Activated T-cell treated with anti-CD3 and anti-CD28 coated beads for 48 hours (primary cell): ENCODE measurements at regions not wholly inside any gene's neighbourhood (a gene's known extent, or its start where the extent isn't known, plus 50 kb on each side); places are given as distances from the start of the nearest gene placed in this dataset.
A peak's percentile ranks its signal among the peaks of the same experiment; 100 is the strongest.
"Not testable (repeated sequence)": the region's sequence is repeated elsewhere in the genome, so short reads cannot be mapped to it uniquely, and the experiment has no call there.

ENCODE experiments used
- DNase-seq: peaks from one replicate; pipeline ENCODE4 v3.0.0-alpha.2; 2020; ENCODE audit warnings: low read depth

- DNase-seq: no peak
These were observed 162.2 kb upstream of the GPR101 start for GRCh38 chrX:137195991-137196390.

GRCh38 chrX:137195296-137195695 lies 161.5 kb upstream of the GPR101 start:
- no peak for DNase-seq

DNA sequence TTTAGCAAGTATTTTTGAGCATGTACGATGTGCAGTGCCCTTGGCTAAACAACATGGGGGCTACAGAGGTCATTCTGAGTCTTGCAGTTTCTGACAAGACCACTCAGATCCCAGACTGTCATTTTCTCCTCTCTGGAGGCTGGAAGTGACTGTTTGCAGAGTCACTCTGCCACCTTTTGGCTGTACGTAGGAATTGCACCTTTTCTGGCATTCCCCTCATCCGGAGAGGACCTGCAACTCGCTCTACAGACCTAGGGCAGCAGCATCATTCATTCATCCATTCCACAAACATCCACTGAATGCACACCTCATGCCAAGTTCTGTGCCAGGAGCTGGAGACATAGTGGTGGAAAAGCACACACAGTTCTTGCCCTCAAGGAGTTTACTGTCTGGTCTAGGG lies 160.4 kb upstream of the GPR101 start:
- DNase-seq: peak; percentile 5

DNA sequence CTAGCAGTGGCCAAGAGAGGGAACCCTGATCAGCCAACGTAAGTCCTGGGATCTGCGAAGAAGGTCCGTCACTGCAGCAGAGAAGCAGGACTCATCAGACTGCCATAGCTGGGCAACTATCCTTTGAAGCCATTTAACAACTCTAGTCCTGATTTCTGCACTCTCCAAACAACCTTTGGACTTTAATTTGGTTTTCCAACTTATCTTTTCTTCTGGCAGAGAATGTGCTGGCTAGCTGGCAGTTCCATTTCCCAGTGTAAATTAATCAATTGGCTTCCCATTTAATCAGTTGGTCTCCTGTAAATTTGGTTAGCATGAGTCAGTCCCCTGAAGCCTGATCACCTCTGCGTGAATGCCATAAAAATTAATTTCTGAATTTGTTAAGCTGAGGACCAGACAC lies 153.7 kb upstream of the GPR101 start:
- no peak for DNase-seq

GRCh38 chrX:137178392-137178791 lies 144.6 kb upstream of the GPR101 start:
- DNase-seq: no peak

DNA sequence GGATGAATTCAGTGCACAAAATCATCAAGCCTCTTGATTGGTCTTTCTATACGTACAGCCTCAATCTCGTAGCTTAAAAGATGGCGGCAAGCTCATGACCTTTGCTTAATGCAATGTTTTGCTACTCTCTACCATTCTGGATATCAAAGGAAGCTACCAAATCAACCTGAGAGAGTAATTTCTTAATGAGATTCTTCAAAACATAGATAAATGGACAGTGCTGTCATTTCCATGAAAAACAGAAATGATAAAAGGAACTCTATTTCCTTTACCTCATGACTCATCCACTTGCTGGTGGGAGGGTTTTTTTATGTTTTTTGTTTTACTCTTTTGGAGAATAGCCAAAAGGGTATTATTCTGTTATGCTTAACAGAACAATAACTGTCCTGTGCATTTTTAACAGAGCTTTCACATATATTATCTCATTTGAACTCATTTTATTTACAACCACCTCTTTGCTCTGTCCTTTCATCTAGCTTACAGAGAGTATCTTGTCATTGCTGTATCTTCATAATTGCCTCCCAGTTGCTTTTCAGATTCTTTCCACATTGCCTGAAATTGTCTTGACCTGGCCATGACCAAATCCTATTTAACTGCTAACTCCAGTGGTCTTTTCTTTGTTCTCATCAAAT lies 138.6 kb upstream of the GPR101 start:
- DNase-seq: no peak

DNA sequence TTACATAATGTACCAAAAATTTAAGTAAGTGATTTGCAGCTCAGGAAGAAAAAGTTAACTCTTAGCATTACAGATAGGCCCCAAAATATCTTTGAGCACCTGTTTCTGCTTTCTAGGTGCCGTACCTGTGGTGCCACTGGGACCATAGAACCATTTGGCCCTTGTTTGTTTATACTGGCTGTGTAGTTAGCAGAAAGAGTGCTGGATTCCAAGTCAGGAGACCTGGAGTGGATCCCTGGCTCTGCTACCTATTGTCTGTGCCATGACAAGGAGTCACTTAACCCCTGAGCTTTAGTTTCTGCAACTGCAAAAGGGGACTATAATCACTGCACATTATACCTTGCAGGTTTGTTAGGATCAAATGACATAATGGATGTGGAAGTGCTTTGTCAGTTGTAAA lies 137.8 kb upstream of the GPR101 start:
- DNase-seq: no peak

GRCh38 chrX:137166591-137166990 lies 132.8 kb upstream of the GPR101 start:
- no peak for DNase-seq

DNA sequence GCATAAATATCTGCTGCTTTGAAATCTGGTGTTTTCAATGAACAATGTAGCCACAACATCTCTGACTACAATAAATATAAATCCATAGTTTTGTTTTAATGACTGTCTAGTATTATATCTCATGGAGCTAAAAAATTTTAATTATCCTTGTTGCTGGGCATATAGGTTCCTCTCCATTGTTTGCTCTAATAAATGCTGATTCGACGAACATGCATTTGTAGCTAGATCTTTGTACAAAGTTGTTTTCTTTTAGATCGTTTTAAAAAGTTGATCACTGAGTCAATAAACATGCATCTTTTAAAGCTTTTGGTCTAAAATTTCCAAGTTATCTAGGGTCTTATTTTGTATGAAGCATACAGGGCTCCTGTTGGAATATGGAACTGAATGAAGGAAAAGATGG lies 130.5 kb upstream of the GPR101 start:
- DNase-seq: no peak

DNA sequence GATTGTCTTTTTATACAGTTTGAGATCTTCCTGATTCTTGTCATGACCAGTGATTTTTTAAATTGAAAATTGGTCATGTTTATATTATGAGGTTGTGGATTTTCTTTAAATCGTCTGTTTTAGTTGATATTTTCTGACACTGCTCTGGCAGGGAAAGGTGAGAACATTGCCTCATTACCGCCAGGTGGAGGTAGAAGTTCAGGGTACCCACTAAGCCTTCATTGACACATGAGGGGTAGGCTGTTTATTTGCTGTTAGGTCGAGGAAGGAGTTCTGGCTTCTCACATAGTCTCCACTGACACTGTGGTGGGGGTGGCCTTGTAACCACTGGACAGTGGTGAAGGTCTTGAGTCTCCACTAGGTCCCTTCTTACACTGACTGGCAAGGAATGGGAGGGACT lies 117.6 kb upstream of the GPR101 start:
- no peak for DNase-seq

- DNase-seq: no peak
These were observed 110.1 kb upstream of the GPR101 start for GRCh38 chrX:137143864-137144263.

- DNase-seq: not testable (repeated sequence)
These were observed 88.9 kb upstream of the GPR101 start for GRCh38 chrX:137122651-137123050.

DNA sequence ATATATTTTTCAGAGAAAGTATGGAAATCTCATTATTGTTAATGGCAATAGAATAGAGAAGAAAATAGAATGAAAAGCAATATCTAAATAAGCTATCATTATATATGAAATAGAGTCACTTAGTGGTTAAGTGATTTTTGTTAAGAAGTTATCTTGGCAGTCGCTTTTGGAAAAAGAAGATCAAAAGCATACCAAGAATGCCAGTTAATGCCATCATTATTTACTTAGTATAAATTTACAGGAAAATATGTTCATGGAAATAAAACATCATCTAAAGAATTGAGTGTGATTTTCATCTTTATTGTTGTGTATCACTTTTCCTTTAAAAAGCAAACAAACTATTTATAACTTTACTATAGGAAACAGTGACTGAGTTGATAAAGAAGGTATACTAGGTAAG lies 85.3 kb upstream of the GPR101 start:
- DNase-seq: no peak

- no peak for DNase-seq
These were observed 84.7 kb upstream of the GPR101 start for GRCh38 chrX:137118536-137118935.

- DNase-seq: no peak
These were observed 84.3 kb upstream of the GPR101 start for GRCh38 chrX:137118136-137118535.

DNA sequence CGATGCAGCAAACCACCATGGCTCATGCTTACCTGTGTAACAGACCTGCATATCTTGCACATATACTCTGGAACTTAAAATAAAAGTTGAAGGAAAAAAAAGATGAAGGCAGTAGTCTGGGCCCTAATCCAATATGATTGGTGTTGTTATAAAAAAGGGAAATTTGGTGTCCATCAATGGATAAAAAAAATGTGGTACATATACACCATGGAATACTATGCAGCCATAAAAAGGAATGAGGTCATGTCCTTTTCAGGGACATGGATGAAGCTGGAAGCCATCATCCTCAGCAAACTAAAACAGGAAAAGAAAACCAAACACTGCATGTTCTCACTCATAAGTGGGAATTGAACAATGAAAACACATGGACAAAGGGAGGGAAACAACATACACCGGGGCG lies 74.1 kb upstream of the GPR101 start:
- not testable (repeated sequence) for DNase-seq

DNA sequence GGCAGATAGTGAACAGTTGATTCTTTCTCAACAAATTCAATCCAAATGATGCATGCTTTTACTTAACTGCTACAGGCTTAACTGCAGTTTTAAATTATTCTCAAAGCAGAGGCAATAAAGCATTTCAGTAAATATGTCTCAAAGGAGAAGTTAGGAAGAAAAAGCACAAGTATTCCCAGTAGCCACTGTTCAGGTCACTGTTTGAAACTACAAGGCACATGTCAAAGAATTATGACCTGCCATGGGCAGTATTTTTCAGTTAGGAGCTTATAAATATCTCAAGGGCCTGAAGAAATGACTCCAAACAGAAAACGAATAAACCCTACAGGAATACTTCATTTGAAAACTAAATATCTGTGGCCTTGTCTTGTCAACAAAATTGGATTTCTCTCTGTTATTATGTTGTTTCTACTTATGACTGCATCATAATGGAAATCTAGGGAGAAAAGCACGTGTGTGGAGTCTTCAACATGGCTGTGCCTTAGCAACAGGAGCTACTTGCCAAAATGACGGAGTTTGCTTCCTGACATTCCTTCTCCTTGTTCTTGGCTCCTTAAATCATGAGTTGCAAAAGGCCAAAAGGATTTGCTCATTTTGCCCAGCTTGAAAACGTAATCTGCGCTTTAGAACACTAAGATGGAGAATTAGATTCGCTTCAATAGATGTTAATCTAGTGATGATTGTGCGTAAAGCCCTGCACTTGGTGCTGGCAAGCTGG lies 67.6 kb upstream of the GPR101 start:
- DNase-seq: no peak
